LHCN-M2 (cell line): ENCODE measurements at regions not wholly inside any gene's neighbourhood (a gene's known extent, or its start where the extent isn't known, plus 50 kb on each side); places are given as distances from the start of the nearest gene placed in this dataset.

Source experiments
- DNase-seq: peaks from one replicate; pipeline ENCODE4 v3.0.0-alpha.2; 2012; ENCODE audit warnings: low read depth

- DNase-seq, result no peak
Measured at GRCh38 chr12:81022531-81022930, 55.3 kb upstream of the ACSS3 start.

- DNase-seq, result no peak
Measured at GRCh38 chr12:81021834-81022233, 56.0 kb upstream of the ACSS3 start.

- no peak for DNase-seq
Measured at GRCh38 chr12:81021131-81021748, 56.6 kb upstream of the ACSS3 start.

GRCh38 chr12:81017792-81018191, 60.1 kb upstream of the ACSS3 start:
- no peak for DNase-seq

- DNase-seq, result peak; percentile 1
Measured at GRCh38 chr12:81015510-81015909, 62.4 kb upstream of the ACSS3 start.

GRCh38 chr12:81010641-81011040, 67.2 kb upstream of the ACSS3 start:
- DNase-seq, result peak; percentile 73

GRCh38 chr12:81005606-81006005, 67.9 kb upstream of the LIN7A start:
- no peak for DNase-seq

- DNase-seq, result no peak
Measured at GRCh38 chr12:81000831-81001230, 63.1 kb upstream of the LIN7A start.

GRCh38 chr12:80988986-80989385, 51.3 kb upstream of the LIN7A start:
- DNase-seq, result no peak
